ENCODE measurements at regions not wholly inside any gene's neighbourhood (a gene's known extent, or its start where the extent isn't known, plus 50 kb on each side); places are given as distances from the start of the nearest gene placed in this dataset.

GRCh38 chr9:82810915-82811314, 252.0 kb downstream of the RASEF start:
- TF ChIP-seq CTCF (IDR thresholded peaks at IDR 0.05), result no peak
- no peak for TF ChIP-seq POLR2A (IDR thresholded peaks at IDR 0.05)

Measured in lower leg skin (tissue), 3 donors.